GM12873 (cell line): ENCODE measurements at regions not wholly inside any gene's neighbourhood (a gene's known extent, or its start where the extent isn't known, plus 50 kb on each side); places are given as distances from the start of the nearest gene placed in this dataset.

Experiments used
- CTCF ChIP-seq: IDR thresholded peaks from 2 replicates; pipeline ENCODE4 v1.5.1; 2012; ENCODE audit warnings: low read depth, mild to moderate bottlenecking, moderate library complexity, low read length, control low read depth; ENCODE audit not compliant: insufficient read depth; ENCODE audit errors: missing control alignments

- no peak for TF ChIP-seq CTCF
These were observed 93.9 kb downstream of the OLFM1 start for GRCh38 chr9:135181336-135181735.

GRCh38 chr9:135183069-135183468 lies 95.6 kb downstream of the OLFM1 start:
- TF ChIP-seq CTCF = no peak

- no peak for TF ChIP-seq CTCF
These were observed 96.2 kb downstream of the OLFM1 start for GRCh38 chr9:135183528-135184180.

GRCh38 chr9:135184181-135185053 lies 96.9 kb downstream of the OLFM1 start:
- no peak for TF ChIP-seq CTCF

- TF ChIP-seq CTCF = no peak
These were observed 97.6 kb downstream of the OLFM1 start for GRCh38 chr9:135185060-135185459.

GRCh38 chr9:135186248-135187164 lies 99.0 kb downstream of the OLFM1 start:
- TF ChIP-seq CTCF = no peak
